PC-3 (cell line): ENCODE measurements at regions not wholly inside any gene's neighbourhood (a gene's known extent, or its start where the extent isn't known, plus 50 kb on each side); places are given as distances from the start of the nearest gene placed in this dataset.

Source experiments
- CTCF ChIP-seq: fragments of 300-600 bp; sonication (generic); conservative IDR thresholded peaks from 2 replicates; pipeline ENCODE4 v1.5.1; 2017; ENCODE audit warnings: antibody characterized with exemption, low read depth, mild to moderate bottlenecking, low read length
- EZH2 ChIP-seq: fragments of 300-600 bp; sonication (generic); IDR thresholded peaks from one replicate; pipeline ENCODE4 v1.6.1; 2017; ENCODE audit warnings: antibody characterized with exemption, mild to moderate bottlenecking, low read length; ENCODE audit not compliant: unreplicated experiment
- EZH2phosphoT487 ChIP-seq: fragments of 300-600 bp; sonication (generic); IDR thresholded peaks from 2 replicates; pipeline ENCODE4 v1.6.1; 2018; ENCODE audit warnings: mild to moderate bottlenecking, antibody characterized with exemption, low read length, borderline replicate concordance

GRCh38 chr9:87793292-87793691, 67.4 kb downstream of the CTSL start:
- TF ChIP-seq CTCF = no peak
- TF ChIP-seq EZH2 = no peak
- TF ChIP-seq EZH2phosphoT487 = no peak
